UCSD-AML1 (cell line): ENCODE measurements at regions not wholly inside any gene's neighbourhood (a gene's known extent, or its start where the extent isn't known, plus 50 kb on each side); places are given as distances from the start of the nearest gene placed in this dataset.
"Not testable (repeated sequence)": the region's sequence is repeated elsewhere in the genome, so short reads cannot be mapped to it uniquely, and the experiment has no call there.

ENCODE experiments used
- DNase-seq: peaks from one replicate; lab custom pipeline; 2025; ENCODE audit not compliant: unreplicated experiment; lab: John Stamatoyannopoulos, UW

- DNase-seq: no peak
Observed at GRCh38 chr12:65728848-65729793, 95.2 kb upstream of the HMGA2 start.

DNA sequence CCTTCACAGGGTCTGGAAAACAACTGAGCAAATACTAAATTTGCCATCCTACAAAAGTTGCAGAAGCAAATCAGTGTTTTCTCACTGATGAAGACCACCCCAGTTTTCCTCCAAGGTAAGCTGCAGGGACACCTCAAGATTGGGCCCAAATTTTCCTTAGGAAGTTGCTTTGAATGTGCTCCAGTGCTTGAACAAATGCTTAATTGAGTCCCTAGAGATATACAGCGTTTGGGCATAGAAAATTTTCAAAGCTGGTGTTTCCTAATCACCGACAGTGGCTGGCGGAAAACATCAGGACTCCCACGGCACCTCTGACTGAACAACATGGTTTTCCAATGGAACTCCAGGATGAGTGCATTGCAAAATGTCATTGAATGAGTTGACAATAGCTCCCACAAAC lies 92.5 kb upstream of the HMGA2 start:
- DNase-seq: no peak

DNA sequence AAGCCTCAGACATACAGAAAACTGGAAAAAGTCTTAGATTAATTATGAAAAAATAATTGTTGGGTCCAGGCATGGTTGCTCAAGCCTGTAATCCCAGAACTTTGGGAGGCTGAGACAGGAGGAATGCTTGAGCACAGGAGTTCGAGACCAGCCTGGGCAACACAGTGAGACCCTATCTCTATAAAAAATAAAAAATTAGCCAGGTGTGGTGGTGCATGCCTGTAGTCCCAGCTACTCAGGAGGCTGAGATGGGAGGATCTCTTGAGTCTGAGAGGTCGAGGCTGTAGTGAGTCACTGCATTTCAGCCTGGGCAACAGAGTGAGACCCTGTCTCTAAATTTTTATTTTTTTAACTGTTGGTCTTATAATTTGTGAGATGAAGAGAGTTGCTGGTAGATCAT lies 90.6 kb upstream of the HMGA2 start:
- DNase-seq: not testable (repeated sequence)

DNA sequence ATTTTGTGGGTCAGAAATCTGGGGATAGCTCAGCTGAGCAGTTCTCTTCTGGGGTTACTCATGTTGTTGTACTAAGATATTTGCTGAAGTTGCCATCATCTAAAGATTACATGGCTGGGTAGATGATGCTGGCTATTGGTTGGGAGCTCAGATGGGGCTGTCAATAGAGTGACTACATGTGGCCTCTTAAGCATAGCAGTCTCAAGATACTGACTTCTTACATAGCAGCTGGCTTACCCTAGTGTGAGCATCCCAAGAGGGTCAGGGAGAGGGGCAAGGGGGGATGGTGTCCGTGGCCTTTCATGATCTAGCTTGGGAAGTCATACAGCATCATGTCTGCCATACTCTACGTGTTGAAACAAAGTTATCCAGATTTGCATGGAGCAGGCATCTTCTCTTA lies 90.1 kb upstream of the HMGA2 start:
- DNase-seq: no peak

- DNase-seq: no peak
Observed at GRCh38 chr12:65739606-65740005, 84.7 kb upstream of the HMGA2 start.

DNA sequence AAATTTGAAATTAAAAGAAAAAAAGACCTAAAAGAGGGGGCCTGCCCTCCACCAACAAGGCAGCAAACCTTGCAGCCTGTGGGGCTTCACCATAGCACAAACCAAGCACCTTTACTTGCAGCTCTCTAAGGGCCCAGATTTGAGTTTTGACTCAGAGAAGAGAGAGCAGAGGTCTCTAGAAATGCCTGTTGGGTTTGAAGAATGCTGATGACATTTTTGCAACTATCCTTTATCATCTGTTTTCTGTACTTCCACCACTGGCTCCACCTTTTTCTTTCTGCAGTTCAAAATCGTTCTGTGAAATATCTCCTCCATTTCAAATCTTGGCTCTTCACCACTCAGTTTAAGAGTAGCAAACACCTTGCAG lies 83.8 kb upstream of the HMGA2 start:
- DNase-seq: no peak

- DNase-seq: peak; percentile 81
Observed at GRCh38 chr12:65740873-65741600, 83.2 kb upstream of the HMGA2 start.

- no peak for DNase-seq
Observed at GRCh38 chr12:65741656-65742017, 82.6 kb upstream of the HMGA2 start.

- no peak for DNase-seq
Observed at GRCh38 chr12:65742018-65743010, 82.0 kb upstream of the HMGA2 start.

GRCh38 chr12:65744236-65744840 lies 79.9 kb upstream of the HMGA2 start:
- DNase-seq: not testable (repeated sequence)

DNA sequence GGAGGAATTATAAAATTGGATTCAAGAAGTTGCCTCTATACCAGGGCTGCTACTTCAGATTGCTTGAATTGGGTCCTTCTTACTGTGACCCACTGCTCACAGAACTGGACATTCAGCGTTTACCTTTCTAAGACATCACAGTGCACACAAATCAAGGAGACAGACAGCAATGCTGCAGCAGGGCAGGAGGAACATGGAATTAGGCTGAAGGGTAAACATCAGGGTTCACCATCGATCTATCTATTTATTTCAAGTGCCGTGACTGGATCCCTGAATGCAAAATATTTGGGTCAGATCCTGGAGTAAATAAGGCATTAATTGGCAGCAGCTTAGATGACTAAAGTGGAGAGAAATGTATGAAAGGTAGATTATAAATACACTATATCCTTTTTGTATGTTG lies 76.9 kb upstream of the HMGA2 start:
- DNase-seq: no peak

- no peak for DNase-seq
Observed at GRCh38 chr12:65748332-65748731, 76.0 kb upstream of the HMGA2 start.

DNA sequence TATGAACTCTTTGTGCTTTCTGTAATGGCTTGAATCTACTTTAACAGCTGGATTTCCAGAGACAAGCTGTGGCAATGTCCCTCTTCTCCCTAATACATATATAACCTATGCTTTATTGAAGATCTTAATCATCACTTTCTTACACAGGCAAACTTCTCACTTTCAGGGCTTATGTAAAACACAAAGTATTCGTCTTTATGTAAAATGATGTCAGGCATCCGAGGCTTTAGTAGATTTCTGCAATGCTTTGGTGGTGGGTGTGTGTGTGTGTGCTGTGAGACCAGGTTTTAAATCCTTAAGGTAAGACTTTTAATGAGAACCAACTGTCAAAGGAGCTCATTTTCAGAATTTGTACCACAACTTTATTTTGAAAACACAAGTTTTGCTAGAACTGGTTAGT lies 70.0 kb upstream of the HMGA2 start:
- DNase-seq: no peak

- no peak for DNase-seq
Observed at GRCh38 chr12:65754744-65755595, 69.3 kb upstream of the HMGA2 start.

GRCh38 chr12:65755596-65755978 lies 68.7 kb upstream of the HMGA2 start:
- DNase-seq: no peak

- no peak for DNase-seq
Observed at GRCh38 chr12:65756267-65756666, 68.0 kb upstream of the HMGA2 start.

DNA sequence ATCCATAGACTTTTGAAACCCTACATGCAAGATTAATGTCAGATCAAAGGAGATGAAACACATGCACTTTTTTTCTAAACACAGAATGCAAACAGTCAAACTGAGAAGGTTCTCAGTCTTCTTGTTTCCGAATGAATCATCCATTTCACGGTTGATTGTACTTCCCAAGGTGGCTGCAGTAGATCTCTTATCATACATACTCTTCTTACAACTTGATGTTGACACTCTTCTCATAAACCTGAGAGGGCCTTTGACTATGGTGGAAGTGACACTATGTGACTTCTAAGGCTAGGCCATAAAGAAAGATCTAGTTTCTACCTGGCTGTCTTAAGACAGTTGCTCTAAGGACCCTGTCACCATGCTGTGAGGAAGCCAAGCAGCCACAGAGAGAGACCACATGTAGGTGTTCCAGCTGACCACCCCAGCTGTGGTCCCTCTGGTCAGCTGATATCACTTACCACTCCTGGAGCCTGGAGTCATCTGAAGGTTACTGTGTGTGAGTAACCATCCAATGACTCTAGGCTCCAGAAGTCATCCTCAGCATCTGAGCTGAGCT lies 67.2 kb upstream of the HMGA2 start:
- no peak for DNase-seq

GRCh38 chr12:65758401-65758800 lies 65.9 kb upstream of the HMGA2 start:
- no peak for DNase-seq

- no peak for DNase-seq
Observed at GRCh38 chr12:65759735-65760134, 64.5 kb upstream of the HMGA2 start.

DNA sequence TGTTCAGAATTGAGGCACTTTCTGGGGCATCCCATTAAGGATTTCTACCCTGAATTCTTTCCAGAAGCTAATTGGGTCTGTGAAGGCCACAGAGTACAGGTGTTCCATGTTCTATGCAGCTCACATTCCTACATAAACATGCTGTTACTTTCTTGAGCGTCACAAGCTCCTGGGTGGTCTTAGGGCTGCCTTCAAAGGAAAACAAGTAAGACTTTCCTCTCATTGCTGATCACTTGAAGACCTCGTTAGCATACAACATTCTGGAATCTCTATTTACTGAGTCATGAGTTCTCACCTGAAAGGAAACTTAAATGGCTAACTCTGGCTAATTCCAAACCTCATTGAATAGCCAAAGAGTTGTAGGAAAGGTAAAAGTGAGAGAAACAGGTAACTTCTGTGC lies 63.0 kb upstream of the HMGA2 start:
- DNase-seq: no peak
